Gastroesophageal sphincter (tissue), 3 donors: ENCODE measurements at regions not wholly inside any gene's neighbourhood (a gene's known extent, or its start where the extent isn't known, plus 50 kb on each side); places are given as distances from the start of the nearest gene placed in this dataset.

ENCODE experiments used
- CTCF ChIP-seq, 4 experiments: fragments of 200-600 bp in 2 of 4; fragments of 450-650 bp in 2 of 4; sonication (generic) in 1 of 4; IDR thresholded peaks; one replicate each; pipeline ENCODE4 v1.5.1; 2017 to 2019; ENCODE audit warnings: antibody characterized with exemption in 4 of 4, mild to moderate bottlenecking in 2 of 4, moderate library complexity in 2 of 4
- POLR2A ChIP-seq, 2 donors: fragments of 450-650 bp; IDR thresholded peaks; one replicate each; pipeline ENCODE4 v1.6.1; 2017; ENCODE audit warnings: antibody characterized with exemption in 2 of 2, mild to moderate bottlenecking in 2 of 2, moderate library complexity in 1 of 2

GRCh38 chr9:22210936-22211335, 201.8 kb upstream of the CDKN2B start:
- TF ChIP-seq POLR2A (IDR thresholded peaks at IDR 0.05): no peak
- no peak for TF ChIP-seq CTCF (IDR thresholded peaks at IDR 0.05)
